Neural progenitor cell (in vitro differentiated cells): ENCODE measurements at regions not wholly inside any gene's neighbourhood (a gene's known extent, or its start where the extent isn't known, plus 50 kb on each side); places are given as distances from the start of the nearest gene placed in this dataset.

Experiments
- DNase-seq: peaks from one replicate; pipeline ENCODE4 v3.0.0-alpha.2; 2016; ENCODE audit warnings: low spot score
- H2AFZ ChIP-seq: fragments of 200-600 bp; sonication (generic); replicated peaks from 2 replicates; pipeline ENCODE4 v1.6.1; 2016; ENCODE audit warnings: antibody characterized with exemption
- H3F3A ChIP-seq: fragments of 200-600 bp; sonication (generic); 2 replicates; pipeline ENCODE4 v1.6.1; 2016; ENCODE audit warnings: antibody characterized with exemption, low read depth
- H3K27ac ChIP-seq: fragments of 200-600 bp; sonication (generic); 2 replicates; pipeline ENCODE4 v1.5.1; 2016; ENCODE audit warnings: mild to moderate bottlenecking
- H3K27me3 ChIP-seq: fragments of 200-600 bp; sonication (generic); 2 replicates; pipeline ENCODE4 v1.6.1; 2016; ENCODE audit warnings: mild to moderate bottlenecking, moderate library complexity
- H3K36me3 ChIP-seq: fragments of 200-600 bp; sonication (generic); 2 replicates; pipeline ENCODE4 v1.5.1; 2016
- H3K4me1 ChIP-seq: fragments of 200-600 bp; sonication (generic); 2 replicates; pipeline ENCODE4 v1.6.1; 2016; ENCODE audit warnings: mixed run types
- H3K4me2 ChIP-seq: fragments of 200-600 bp; sonication (generic); 2 replicates; pipeline ENCODE4 v1.6.1; 2016
- H3K4me3 ChIP-seq: fragments of 200-600 bp; sonication (generic); 2 replicates; pipeline ENCODE4 v1.5.1; 2016
- H3K79me2 ChIP-seq: fragments of 200-600 bp; sonication (generic); 2 replicates; pipeline ENCODE4 v1.6.1; 2016; ENCODE audit warnings: low read depth
- H3K9ac ChIP-seq: fragments of 200-600 bp; sonication (generic); 2 replicates; pipeline ENCODE4 v1.6.1; 2016
- H3K9me3 ChIP-seq: fragments of 200-600 bp; sonication (generic); 2 replicates; pipeline ENCODE4 v1.5.1; 2016; ENCODE audit warnings: low read depth
- H4K20me1 ChIP-seq: fragments of 200-600 bp; sonication (generic); 2 replicates; pipeline ENCODE4 v1.6.1; 2016; ENCODE audit warnings: low read depth
- H3K27ac Mint-ChIP-seq: 3 replicates; pipeline ENCODE4 v1.8.0; 2021; ENCODE audit warnings: mixed read lengths
- H3K27me3 Mint-ChIP-seq: 2 replicates; pipeline ENCODE4 v1.8.0; 2022; ENCODE audit warnings: low read depth, mild to moderate bottlenecking, inconsistent platforms, moderate library complexity, mixed read lengths; ENCODE audit not compliant: insufficient read depth
- H3K36me3 Mint-ChIP-seq: 3 replicates; pipeline ENCODE4 v1.8.0; 2021; ENCODE audit warnings: mixed read lengths
- H3K4me1 Mint-ChIP-seq: 3 replicates; pipeline ENCODE4 v1.8.0; 2021; ENCODE audit warnings: mixed read lengths
- H3K4me3 Mint-ChIP-seq: 3 replicates; pipeline ENCODE4 v1.8.0; 2021; ENCODE audit warnings: mild to moderate bottlenecking, moderate library complexity, mixed read lengths
- H3K9me3 Mint-ChIP-seq: 3 replicates; pipeline ENCODE4 v1.8.0; 2020; ENCODE audit warnings: mixed read lengths
- EZH2 ChIP-seq: fragments of 200-600 bp; sonication (generic); IDR thresholded peaks from 2 replicates; pipeline ENCODE4 v1.6.1; 2017; ENCODE audit warnings: antibody characterized with exemption, mild to moderate bottlenecking, moderate library complexity
- EZH2phosphoT487 ChIP-seq: fragments of 200-600 bp; sonication (generic); IDR thresholded peaks from 2 replicates; pipeline ENCODE4 v1.6.1; 2017; ENCODE audit warnings: antibody characterized with exemption
- TF ChIP-seq, protein P1 (sequence below): fragments of 200-600 bp; sonication (generic); IDR thresholded peaks from 2 replicates; pipeline ENCODE4 v1.5.1; 2017; ENCODE audit warnings: antibody characterized with exemption, mild to moderate bottlenecking

DNA sequence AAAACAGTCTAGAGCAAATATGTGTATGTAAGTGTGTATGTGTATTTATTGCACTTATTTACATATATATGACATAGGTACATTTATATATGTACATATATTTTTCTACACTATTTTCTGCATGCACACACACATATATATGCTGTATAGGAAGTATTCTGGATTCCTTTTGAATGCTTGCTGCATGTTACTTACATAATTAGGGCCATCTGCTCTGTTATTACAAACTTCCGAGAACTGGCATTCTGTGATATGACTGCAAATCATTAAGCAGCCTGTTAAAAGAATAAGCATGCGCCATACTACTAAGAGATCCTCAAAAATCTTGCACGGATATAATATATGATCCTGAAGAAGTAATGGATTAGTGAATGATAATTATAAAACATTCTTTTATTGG, 1157.6 kb upstream of the TENM3 start:
- no peaks in the 10 kb centered on the region for H3K27me3 ChIP-seq
- DNase-seq = no peak
- Mint-ChIP-seq H3K4me3 (no peak overlapping the region), H3K36me3 (no peaks in the 10 kb centered on the region), H3K27ac (no peak overlapping the region), H3K9me3 (peaks cover 4% of the 10 kb centered on the region), H3K27me3 (no peaks in the 10 kb centered on the region), H3K4me1 (no peaks in the 10 kb centered on the region)
- H2AFZ ChIP-seq = no peak overlapping the region
- no peak overlapping the region for H3K4me2 ChIP-seq
- no peak overlapping the region for H3K27ac ChIP-seq
- H3K4me1 ChIP-seq = no peaks in the 10 kb centered on the region
- H3K36me3 ChIP-seq = no peaks in the 10 kb centered on the region
- H3F3A ChIP-seq = no peaks in the 10 kb centered on the region
- no peak overlapping the region for H3K4me3 ChIP-seq
- H3K79me2 ChIP-seq = no peaks in the 10 kb centered on the region
- no peaks in the 10 kb centered on the region for H3K9me3 ChIP-seq
- H4K20me1 ChIP-seq = no peaks in the 10 kb centered on the region
- TF ChIP-seq EZH2phosphoT487 = no peak
- no peak for TF ChIP-seq EZH2
- TF ChIP-seq, protein P1, sequence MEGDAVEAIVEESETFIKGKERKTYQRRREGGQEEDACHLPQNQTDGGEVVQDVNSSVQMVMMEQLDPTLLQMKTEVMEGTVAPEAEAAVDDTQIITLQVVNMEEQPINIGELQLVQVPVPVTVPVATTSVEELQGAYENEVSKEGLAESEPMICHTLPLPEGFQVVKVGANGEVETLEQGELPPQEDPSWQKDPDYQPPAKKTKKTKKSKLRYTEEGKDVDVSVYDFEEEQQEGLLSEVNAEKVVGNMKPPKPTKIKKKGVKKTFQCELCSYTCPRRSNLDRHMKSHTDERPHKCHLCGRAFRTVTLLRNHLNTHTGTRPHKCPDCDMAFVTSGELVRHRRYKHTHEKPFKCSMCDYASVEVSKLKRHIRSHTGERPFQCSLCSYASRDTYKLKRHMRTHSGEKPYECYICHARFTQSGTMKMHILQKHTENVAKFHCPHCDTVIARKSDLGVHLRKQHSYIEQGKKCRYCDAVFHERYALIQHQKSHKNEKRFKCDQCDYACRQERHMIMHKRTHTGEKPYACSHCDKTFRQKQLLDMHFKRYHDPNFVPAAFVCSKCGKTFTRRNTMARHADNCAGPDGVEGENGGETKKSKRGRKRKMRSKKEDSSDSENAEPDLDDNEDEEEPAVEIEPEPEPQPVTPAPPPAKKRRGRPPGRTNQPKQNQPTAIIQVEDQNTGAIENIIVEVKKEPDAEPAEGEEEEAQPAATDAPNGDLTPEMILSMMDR = no peak
- no peak overlapping the region for H3K9ac ChIP-seq

DNA sequence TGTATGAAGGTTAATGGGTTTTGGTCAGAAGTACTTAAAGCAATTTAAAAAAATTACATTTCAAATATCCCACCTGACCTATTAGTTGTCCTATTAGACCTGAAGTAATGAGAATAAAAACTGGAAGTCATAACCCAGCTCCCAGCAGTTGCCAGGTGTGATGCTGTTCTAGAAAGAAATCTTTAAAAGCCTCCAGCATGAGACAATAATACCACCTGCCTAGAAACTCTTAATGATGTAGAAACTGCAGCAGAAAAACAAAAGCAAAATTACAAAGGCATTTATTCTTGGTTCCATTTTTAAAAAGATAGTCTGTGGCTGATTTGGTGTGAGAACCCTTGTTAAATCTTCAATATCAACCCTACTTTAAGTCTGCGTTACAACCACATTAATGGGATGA, 1137.7 kb upstream of the TENM3 start:
- Histone ChIP-seq H4K20me1 (no peaks in the 10 kb centered on the region), H3K9me3 (no peaks in the 10 kb centered on the region), H3K27me3 (no peaks in the 10 kb centered on the region), H3K36me3 (no peaks in the 10 kb centered on the region), H3K4me3 (no peak overlapping the region), H3K9ac (no peak overlapping the region), H3K4me1 (peaks cover 10% of the 10 kb centered on the region), H3K79me2 (no peaks in the 10 kb centered on the region), H3F3A (no peaks in the 10 kb centered on the region), H3K27ac (no peak overlapping the region), H3K4me2 (no peak overlapping the region), H2AFZ (no peak overlapping the region)
- Mint-ChIP-seq H3K27ac (no peak overlapping the region), H3K4me1 (peaks cover 34% of the 10 kb centered on the region), H3K27me3 (no peaks in the 10 kb centered on the region), H3K36me3 (no peaks in the 10 kb centered on the region), H3K9me3 (no peaks in the 10 kb centered on the region), H3K4me3 (no peak overlapping the region)
- DNase-seq = no peak
- TF ChIP-seq, protein P1 = no peak
- no peak for TF ChIP-seq EZH2
- TF ChIP-seq EZH2phosphoT487 = no peak

DNA sequence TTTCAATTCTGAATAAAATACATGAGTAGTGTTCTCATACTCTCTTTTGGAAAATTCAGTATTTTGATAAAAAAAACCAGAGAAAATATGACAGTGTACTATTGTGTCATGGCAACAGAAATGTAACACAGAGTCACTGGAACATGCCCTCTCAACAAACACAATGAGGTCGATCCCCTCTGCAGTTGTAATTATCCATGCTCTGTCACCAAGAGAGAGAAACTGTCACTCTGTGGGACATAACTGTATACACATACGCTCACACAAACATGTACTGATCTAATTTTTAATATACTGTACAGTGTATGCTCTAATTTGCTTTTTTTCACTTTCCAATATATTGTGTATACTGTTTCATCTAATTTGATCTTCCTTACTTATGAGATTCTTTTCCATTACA, 1136.8 kb upstream of the TENM3 start:
- Histone ChIP-seq H3K9ac (no peak overlapping the region), H4K20me1 (no peaks in the 10 kb centered on the region), H3F3A (no peaks in the 10 kb centered on the region), H3K27me3 (no peaks in the 10 kb centered on the region), H3K4me2 (no peak overlapping the region), H3K27ac (no peak overlapping the region), H3K9me3 (no peaks in the 10 kb centered on the region), H3K79me2 (no peaks in the 10 kb centered on the region), H2AFZ (no peak overlapping the region), H3K36me3 (no peaks in the 10 kb centered on the region), H3K4me1 (peaks cover 10% of the 10 kb centered on the region), H3K4me3 (no peak overlapping the region)
- TF ChIP-seq, protein P1 = no peak
- no peak for TF ChIP-seq EZH2phosphoT487
- no peak for TF ChIP-seq EZH2
- Mint-ChIP-seq H3K27ac (no peak overlapping the region), H3K36me3 (no peaks in the 10 kb centered on the region), H3K9me3 (no peaks in the 10 kb centered on the region), H3K4me3 (no peak overlapping the region), H3K4me1 (peaks cover 34% of the 10 kb centered on the region), H3K27me3 (no peaks in the 10 kb centered on the region)
- DNase-seq = no peak

DNA sequence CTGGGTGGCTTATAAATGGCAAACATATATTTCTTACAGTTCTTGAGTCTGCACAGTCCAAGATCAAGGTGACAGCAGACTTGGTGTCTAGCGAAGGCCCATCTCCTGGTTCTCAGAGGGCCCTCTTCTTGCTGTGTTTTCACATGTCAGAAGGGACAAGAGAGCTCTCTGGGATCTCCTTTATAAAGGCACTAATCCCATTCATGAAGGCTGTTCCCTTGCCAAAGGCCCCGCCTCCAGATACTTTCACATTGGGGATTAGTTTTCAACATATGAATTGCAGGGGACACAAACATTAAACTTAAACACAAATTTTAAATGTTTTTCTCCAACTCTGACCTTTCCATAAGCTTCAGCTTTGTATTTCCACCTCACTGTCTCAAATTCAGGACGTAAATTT, 1135.0 kb upstream of the TENM3 start:
- H3K27me3 Mint-ChIP-seq = no peaks in the 10 kb centered on the region
- Histone ChIP-seq H3K27me3 (no peaks in the 10 kb centered on the region), H3K9me3 (no peaks in the 10 kb centered on the region), H3K36me3 (no peaks in the 10 kb centered on the region), H3K4me3 (no peak overlapping the region), H2AFZ (no peak overlapping the region), H3K79me2 (no peaks in the 10 kb centered on the region), H3K4me2 (peak overlapping the region; percentile 34), H3K9ac (no peak overlapping the region), H3K4me1 (peaks cover 10% of the 10 kb centered on the region), H4K20me1 (no peaks in the 10 kb centered on the region), H3F3A (no peaks in the 10 kb centered on the region), H3K27ac (no peak overlapping the region)
- peak; percentile 47 for DNase-seq
- H3K27ac Mint-ChIP-seq = peak overlapping the region; percentile 47
- peaks cover 34% of the 10 kb centered on the region for H3K4me1 Mint-ChIP-seq
- H3K4me3 Mint-ChIP-seq = no peak overlapping the region
- TF ChIP-seq EZH2 (no peak), EZH2phosphoT487 (no peak)
- TF ChIP-seq, protein P1 = no peak
- no peaks in the 10 kb centered on the region for H3K36me3 Mint-ChIP-seq
- H3K9me3 Mint-ChIP-seq = no peaks in the 10 kb centered on the region
